ENCODE measurements at regions not wholly inside any gene's neighbourhood (a gene's known extent, or its start where the extent isn't known, plus 50 kb on each side); places are given as distances from the start of the nearest gene placed in this dataset.

GRCh38 chr5:6043491-6044310 is 334.6 kb downstream of the MED10 start (continued):
- TF ChIP-seq HDAC2 (IDR thresholded peaks at IDR 0.05; ENCODE audit: borderline replicate concordance in 1 of 2, low read depth in 2 of 2, low read length in 2 of 2) = no peak
- no peak for TF ChIP-seq CEBPB (IDR thresholded peaks at IDR 0.05; ENCODE audit: low read depth, low read length)

Data from H1 (cell line).